Fibroblast of lung (primary cell): ENCODE measurements at regions not wholly inside any gene's neighbourhood (a gene's known extent, or its start where the extent isn't known, plus 50 kb on each side); places are given as distances from the start of the nearest gene placed in this dataset.

ENCODE experiments used
- DNase-seq, 2 donors: peaks; one replicate each; pipeline versions ENCODE4 v3.0.0 to v3.0.0-alpha.2; 2010; ENCODE audit warnings: low read depth in 2 of 2
- H2AFZ ChIP-seq: 2 replicates; pipeline ENCODE4 v1.5.1; 2012; ENCODE audit warnings: low read length, control low read depth, inconsistent platforms
- H3K27ac ChIP-seq: 2 replicates; pipeline ENCODE4 v1.5.1; 2011; ENCODE audit warnings: low read length, control low read depth; ENCODE audit not compliant: insufficient read depth
- H3K27me3 ChIP-seq: 2 replicates; pipeline ENCODE4 v1.5.1; 2011; ENCODE audit warnings: mild to moderate bottlenecking, low read length; ENCODE audit not compliant: control insufficient read depth, insufficient read depth
- H3K36me3 ChIP-seq: 2 replicates; pipeline ENCODE4 v1.5.1; 2011; ENCODE audit warnings: low read length; ENCODE audit not compliant: control insufficient read depth, insufficient read depth
- H3K4me1 ChIP-seq: 2 replicates; pipeline ENCODE4 v1.5.1; 2011; ENCODE audit warnings: low read length; ENCODE audit not compliant: control insufficient read depth, insufficient read depth; ENCODE audit errors: extremely low read depth
- H3K4me2 ChIP-seq: 2 replicates; pipeline ENCODE4 v1.5.1; 2011; ENCODE audit warnings: low read length, control low read depth; ENCODE audit not compliant: insufficient read depth; ENCODE audit errors: extremely low read depth
- H3K4me3 ChIP-seq, 4 experiments: fragments of 200-600 bp in 1 of 4; sonication (generic) in 1 of 4; replicated peaks in 1 of 4; 2 replicates each; pipeline ENCODE4 v1.5.1; 2011 to 2016; ENCODE audit warnings: low read length in 4 of 4, low read depth in 3 of 4, mild to moderate bottlenecking in 3 of 4, control low read depth in 2 of 4, inconsistent platforms in 1 of 4, mixed read lengths in 1 of 4; ENCODE audit not compliant: insufficient read depth in 1 of 4; ENCODE audit errors: control extremely low read depth in 1 of 4
- H3K79me2 ChIP-seq: 2 replicates; pipeline ENCODE4 v1.5.1; 2012; ENCODE audit warnings: mild to moderate bottlenecking, low read length, inconsistent platforms; ENCODE audit not compliant: control insufficient read depth, insufficient read depth
- H3K9ac ChIP-seq: 2 replicates; pipeline ENCODE4 v1.5.1; 2011; ENCODE audit warnings: mild to moderate bottlenecking, low read length, control low read depth; ENCODE audit not compliant: insufficient read depth
- H3K9me3 ChIP-seq: 2 replicates; pipeline ENCODE4 v1.5.1; 2012; ENCODE audit warnings: low read depth, low read length; ENCODE audit not compliant: control insufficient read depth, insufficient read depth
- H4K20me1 ChIP-seq: 2 replicates; pipeline ENCODE4 v1.5.1; 2011; ENCODE audit warnings: low read length; ENCODE audit not compliant: control insufficient read depth, insufficient read depth; ENCODE audit errors: extremely low read depth
- EZH2 ChIP-seq: IDR thresholded peaks from 2 replicates; pipeline ENCODE4 v1.5.1; 2012; ENCODE audit warnings: low read length, control low read depth, mild to moderate bottlenecking; ENCODE audit errors: missing control alignments
- TF ChIP-seq, protein P1 (sequence below), 2 donors: IDR thresholded peaks in 1 of 2; conservative IDR thresholded peaks in 1 of 2; 1 replicate in 1 of 2; 2 replicates in 1 of 2; pipeline ENCODE4 v1.5.1; 2011 to 2012; ENCODE audit warnings: low read length in 2 of 2, control low read depth in 1 of 2, inconsistent platforms in 1 of 2, low read depth in 1 of 2, mild to moderate bottlenecking in 1 of 2

DNA sequence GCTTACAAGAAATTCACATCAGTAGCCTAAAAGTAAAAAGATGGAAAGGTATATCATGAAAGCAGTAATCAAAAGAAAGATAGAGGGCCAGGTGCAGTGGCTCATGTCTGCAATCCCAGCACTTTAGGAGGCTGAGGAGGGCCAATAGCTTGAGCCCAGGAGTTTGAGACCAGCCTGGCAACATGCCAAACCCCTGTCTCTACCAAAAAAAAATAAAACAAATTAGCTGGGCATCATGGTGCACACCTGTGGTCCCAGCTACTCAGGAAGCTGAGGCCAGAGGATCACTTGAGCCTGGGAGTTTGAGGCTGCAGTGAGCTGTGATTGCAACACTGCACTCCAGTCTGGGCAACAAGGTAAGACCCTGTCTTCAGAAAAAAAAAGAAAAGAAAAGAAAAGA is 55.5 kb downstream of the GSPT2 start:
- Histone ChIP-seq H3K27me3 (no peaks in the 10 kb centered on the region), H2AFZ (no peak overlapping the region), H3K9me3 (no peaks in the 10 kb centered on the region), H3K4me1 (no peaks in the 10 kb centered on the region), H3K9ac (no peak overlapping the region), H4K20me1 (no peaks in the 10 kb centered on the region), H3K27ac (no peak overlapping the region), H3K36me3 (no peaks in the 10 kb centered on the region), H3K79me2 (no peaks in the 10 kb centered on the region), H3K4me2 (no peak overlapping the region), H3K4me3 (no peak overlapping the region)
- TF ChIP-seq, protein P1, sequence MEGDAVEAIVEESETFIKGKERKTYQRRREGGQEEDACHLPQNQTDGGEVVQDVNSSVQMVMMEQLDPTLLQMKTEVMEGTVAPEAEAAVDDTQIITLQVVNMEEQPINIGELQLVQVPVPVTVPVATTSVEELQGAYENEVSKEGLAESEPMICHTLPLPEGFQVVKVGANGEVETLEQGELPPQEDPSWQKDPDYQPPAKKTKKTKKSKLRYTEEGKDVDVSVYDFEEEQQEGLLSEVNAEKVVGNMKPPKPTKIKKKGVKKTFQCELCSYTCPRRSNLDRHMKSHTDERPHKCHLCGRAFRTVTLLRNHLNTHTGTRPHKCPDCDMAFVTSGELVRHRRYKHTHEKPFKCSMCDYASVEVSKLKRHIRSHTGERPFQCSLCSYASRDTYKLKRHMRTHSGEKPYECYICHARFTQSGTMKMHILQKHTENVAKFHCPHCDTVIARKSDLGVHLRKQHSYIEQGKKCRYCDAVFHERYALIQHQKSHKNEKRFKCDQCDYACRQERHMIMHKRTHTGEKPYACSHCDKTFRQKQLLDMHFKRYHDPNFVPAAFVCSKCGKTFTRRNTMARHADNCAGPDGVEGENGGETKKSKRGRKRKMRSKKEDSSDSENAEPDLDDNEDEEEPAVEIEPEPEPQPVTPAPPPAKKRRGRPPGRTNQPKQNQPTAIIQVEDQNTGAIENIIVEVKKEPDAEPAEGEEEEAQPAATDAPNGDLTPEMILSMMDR (conservative IDR thresholded peaks at IDR 0.05 in 1 of 2, IDR thresholded peaks at IDR 0.05 in 1 of 2; ENCODE audit: low read depth in 1 of 2, low read length in 2 of 2), result no peak
- no peak for TF ChIP-seq EZH2
- no peak for DNase-seq

DNA sequence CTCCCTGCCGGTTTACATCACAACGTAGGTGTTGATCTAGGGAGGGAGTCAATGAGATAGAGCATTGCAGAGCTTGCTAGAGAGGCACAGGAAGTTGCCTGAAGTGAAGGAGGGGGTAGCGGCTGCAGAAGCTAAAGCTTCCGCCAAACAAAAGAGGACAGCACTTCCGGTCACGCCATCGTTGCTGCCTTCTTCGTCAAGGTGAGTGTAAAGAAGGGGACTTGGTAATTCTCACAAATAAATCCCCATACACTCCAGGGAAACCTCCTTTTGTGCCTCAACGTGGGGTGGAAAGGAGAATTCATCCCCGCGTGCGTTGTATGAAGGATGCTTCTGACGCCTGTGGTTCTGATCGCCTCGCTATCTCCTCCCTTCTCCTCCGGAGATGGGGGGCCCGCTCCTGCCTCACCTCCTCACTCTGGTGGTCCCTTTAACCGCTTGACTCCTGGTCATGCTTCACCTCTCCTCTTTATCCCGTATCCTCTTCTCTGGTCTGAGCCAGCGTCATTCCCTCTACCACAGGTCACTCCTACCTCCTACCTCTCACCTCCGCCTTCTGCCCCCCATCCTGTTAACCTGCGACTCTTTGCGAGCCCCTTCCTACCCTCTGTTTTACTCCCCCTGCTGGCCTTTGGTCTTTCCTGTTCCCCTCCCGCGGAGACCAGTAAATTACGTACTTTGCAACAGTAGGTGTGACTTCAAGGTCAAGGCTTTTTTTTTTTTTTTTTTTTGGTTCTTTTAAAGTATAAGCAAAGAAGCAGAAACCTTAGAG is 59.9 kb downstream of the GSPT2 start:
- Histone ChIP-seq H3K36me3 (no peaks in the 10 kb centered on the region), H3K4me2 (peak overlapping the region; percentile 30), H3K4me3 (peak overlapping the region; percentile 57 to 88 (median 76)), H3K79me2 (peaks cover 4% of the 10 kb centered on the region), H3K9me3 (no peaks in the 10 kb centered on the region), H3K27ac (peak overlapping the region; percentile 75), H4K20me1 (no peaks in the 10 kb centered on the region), H3K27me3 (no peaks in the 10 kb centered on the region), H3K9ac (peak overlapping the region; percentile 31), H3K4me1 (no peaks in the 10 kb centered on the region), H2AFZ (peak overlapping the region; percentile 45)
- peak; percentile 71 to 72 for DNase-seq
- no peak for TF ChIP-seq EZH2
- TF ChIP-seq, protein P1 (conservative IDR thresholded peaks at IDR 0.05 in 1 of 2, IDR thresholded peaks at IDR 0.05 in 1 of 2; ENCODE audit: low read depth in 1 of 2, low read length in 2 of 2), result peak in 1 of 2 donors; percentile 21

DNA sequence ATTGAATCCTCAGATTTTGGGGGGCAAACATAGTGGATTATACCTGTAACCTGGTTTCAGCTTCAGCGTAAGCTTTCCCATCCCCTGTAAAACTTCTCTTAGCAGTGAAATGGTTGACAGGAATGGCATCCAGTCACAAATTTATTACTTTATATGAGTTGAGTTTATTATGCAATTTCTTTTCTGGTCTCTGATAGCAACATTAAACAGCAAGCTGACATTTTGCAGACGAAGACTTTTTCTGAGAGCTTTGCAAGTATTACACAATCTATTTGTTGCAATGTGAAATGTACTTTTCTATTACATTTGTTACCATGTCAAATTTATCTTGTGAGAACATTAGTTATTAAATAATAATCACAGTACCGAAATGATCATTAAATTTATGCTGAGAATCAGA is 60.6 kb downstream of the GSPT2 start:
- Histone ChIP-seq H4K20me1 (no peaks in the 10 kb centered on the region), H3K79me2 (peaks cover 4% of the 10 kb centered on the region), H3K9ac (no peak overlapping the region), H3K9me3 (no peaks in the 10 kb centered on the region), H3K36me3 (no peaks in the 10 kb centered on the region), H3K27me3 (no peaks in the 10 kb centered on the region), H3K4me3 (peak overlapping the region; percentile 57 to 88 (median 76)), H3K4me1 (no peaks in the 10 kb centered on the region), H3K4me2 (peak overlapping the region; percentile 21), H3K27ac (no peak overlapping the region), H2AFZ (no peak overlapping the region)
- TF ChIP-seq, protein P1 (conservative IDR thresholded peaks at IDR 0.05 in 1 of 2, IDR thresholded peaks at IDR 0.05 in 1 of 2; ENCODE audit: low read depth in 1 of 2, low read length in 2 of 2), result no peak
- no peak for TF ChIP-seq EZH2
- peak in 1 of 2 donors; percentile 31 for DNase-seq
